ENCODE measurements at regions not wholly inside any gene's neighbourhood (a gene's known extent, or its start where the extent isn't known, plus 50 kb on each side); places are given as distances from the start of the nearest gene placed in this dataset.

DNA sequence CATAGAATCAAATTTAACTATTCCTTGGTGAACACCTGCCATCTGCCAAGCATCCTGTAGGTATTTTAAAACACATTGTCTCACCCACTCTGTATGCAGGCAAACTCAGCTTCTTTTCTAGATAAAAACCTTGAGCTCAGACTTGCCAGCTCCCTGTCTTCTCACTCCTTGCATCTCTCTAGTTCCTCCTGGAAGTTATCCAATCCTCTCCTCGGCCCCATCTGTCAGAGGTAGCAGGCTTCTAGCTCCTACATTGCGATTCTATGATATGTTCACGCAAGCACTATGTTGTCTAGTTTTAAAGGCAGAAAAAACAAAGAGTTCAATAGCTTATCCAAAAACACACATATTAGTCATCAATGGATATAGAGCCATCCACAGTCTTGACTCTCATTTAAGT is 67.0 kb upstream of the APCDD1 start:
- TF ChIP-seq EZH2 (IDR thresholded peaks at IDR 0.05; ENCODE audit: insufficient read depth, poor library complexity, severe bottlenecking) (no peak), EZH2phosphoT487 (IDR thresholded peaks at IDR 0.05; ENCODE audit: insufficient read depth, low read depth) (no peak)

Measured in GM23248 (cell line).